Endothelial cell of umbilical vein (primary cell): ENCODE measurements at regions not wholly inside any gene's neighbourhood (a gene's known extent, or its start where the extent isn't known, plus 50 kb on each side); places are given as distances from the start of the nearest gene placed in this dataset.

Experiments used
- EZH2 ChIP-seq: IDR thresholded peaks from 2 replicates; pipeline ENCODE4 v1.6.1; 2012; ENCODE audit warnings: borderline replicate concordance, low read depth, mild to moderate bottlenecking, moderate library complexity, low read length, inconsistent platforms; ENCODE audit not compliant: severe bottlenecking
- GATA2 ChIP-seq: IDR thresholded peaks from 2 replicates; pipeline ENCODE4 v1.7.0; 2011; ENCODE audit warnings: low read depth, mild to moderate bottlenecking, moderate library complexity, mixed read lengths, low read length; ENCODE audit not compliant: insufficient read length, insufficient read depth
- MYC ChIP-seq: IDR thresholded peaks from one replicate; pipeline ENCODE4 v1.6.1; 2011; ENCODE audit warnings: mild to moderate bottlenecking, low read depth, low read length
- POLR2A ChIP-seq: IDR thresholded peaks from 2 replicates; pipeline ENCODE4 v1.6.1; 2012; ENCODE audit warnings: low read depth, mild to moderate bottlenecking, control low read depth, low read length
- TF ChIP-seq, protein P1 (sequence below), 2 donors: IDR thresholded peaks; 1 replicate in 1 of 2; 2 replicates in 1 of 2; pipeline ENCODE4 v1.5.1; 2011; ENCODE audit warnings: low read length in 2 of 2, mild to moderate bottlenecking in 2 of 2, moderate library complexity in 2 of 2, control low read depth in 1 of 2, inconsistent platforms in 1 of 2, low read depth in 1 of 2; ENCODE audit not compliant: insufficient read depth in 1 of 2; ENCODE audit errors: extremely low read depth in 1 of 2

- TF ChIP-seq, protein P1, sequence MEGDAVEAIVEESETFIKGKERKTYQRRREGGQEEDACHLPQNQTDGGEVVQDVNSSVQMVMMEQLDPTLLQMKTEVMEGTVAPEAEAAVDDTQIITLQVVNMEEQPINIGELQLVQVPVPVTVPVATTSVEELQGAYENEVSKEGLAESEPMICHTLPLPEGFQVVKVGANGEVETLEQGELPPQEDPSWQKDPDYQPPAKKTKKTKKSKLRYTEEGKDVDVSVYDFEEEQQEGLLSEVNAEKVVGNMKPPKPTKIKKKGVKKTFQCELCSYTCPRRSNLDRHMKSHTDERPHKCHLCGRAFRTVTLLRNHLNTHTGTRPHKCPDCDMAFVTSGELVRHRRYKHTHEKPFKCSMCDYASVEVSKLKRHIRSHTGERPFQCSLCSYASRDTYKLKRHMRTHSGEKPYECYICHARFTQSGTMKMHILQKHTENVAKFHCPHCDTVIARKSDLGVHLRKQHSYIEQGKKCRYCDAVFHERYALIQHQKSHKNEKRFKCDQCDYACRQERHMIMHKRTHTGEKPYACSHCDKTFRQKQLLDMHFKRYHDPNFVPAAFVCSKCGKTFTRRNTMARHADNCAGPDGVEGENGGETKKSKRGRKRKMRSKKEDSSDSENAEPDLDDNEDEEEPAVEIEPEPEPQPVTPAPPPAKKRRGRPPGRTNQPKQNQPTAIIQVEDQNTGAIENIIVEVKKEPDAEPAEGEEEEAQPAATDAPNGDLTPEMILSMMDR (IDR thresholded peaks at IDR 0.05; ENCODE audit: extremely low read depth in 1 of 2, insufficient read depth in 1 of 2, low read depth in 1 of 2, low read length in 2 of 2), result no peak
- no peak for TF ChIP-seq MYC
- TF ChIP-seq GATA2, result no peak
- TF ChIP-seq EZH2, result no peak
- TF ChIP-seq POLR2A, result no peak
These were observed 491.9 kb upstream of the TUSC1 start for GRCh38 chr9:26170190-26170589.
